BJ (cell line): ENCODE measurements at regions not wholly inside any gene's neighbourhood (a gene's known extent, or its start where the extent isn't known, plus 50 kb on each side); places are given as distances from the start of the nearest gene placed in this dataset.

ENCODE experiments used
- CTCF ChIA-PET: fragments of 350-600 bp; formaldehyde crosslinking; extraction: SDS; loops from one replicate; lab custom pipeline; 2021; ENCODE audit warnings: antibody characterized with exemption, inconsistent platforms; lab: Yijun Ruan, JAX
- POLR2A ChIA-PET: fragments of 300-600 bp; sonication (Branson Sonifier 250); formaldehyde crosslinking; extraction: SDS; loops from one replicate; lab custom pipeline; 2021; ENCODE audit warnings: antibody characterized with exemption; lab: Charles Lee
- DNase-seq: peaks from one replicate; pipeline ENCODE4 v3.0.0-alpha.2; 2011; ENCODE audit warnings: low read depth
- H3K27me3 ChIP-seq: 2 replicates; pipeline ENCODE4 v1.6.0; 2011; ENCODE audit warnings: low read length; ENCODE audit not compliant: control insufficient read depth, insufficient read depth
- H3K36me3 ChIP-seq: 2 replicates; pipeline ENCODE4 v1.5.1; 2011; ENCODE audit warnings: low read length; ENCODE audit not compliant: control insufficient read depth, insufficient read depth
- H3K4me3 ChIP-seq: 2 replicates; pipeline ENCODE4 v1.5.1; 2011; ENCODE audit warnings: low read depth, mild to moderate bottlenecking, control low read depth, low read length
- CTCF ChIP-seq: IDR thresholded peaks from 2 replicates; pipeline ENCODE4 v1.5.1; 2011; ENCODE audit warnings: low read depth, mild to moderate bottlenecking, control low read depth, inconsistent platforms, low read length, moderate library complexity; ENCODE audit not compliant: insufficient read depth

GRCh38 chrX:727738-728621 lies 97.4 kb downstream of the SHOX start:
- DNase-seq: no peak
- Histone ChIP-seq H3K27me3 (no peaks in the 10 kb centered on the region), H3K4me3 (no peak overlapping the region), H3K36me3 (no peaks in the 10 kb centered on the region)
- CTCF ChIA-PET: no interaction called here
- TF ChIP-seq CTCF: peak; percentile 25; the same call in 1 of the 2 replicates
- POLR2A ChIA-PET: no interaction called here

- no peak overlapping the region for H3K4me3 ChIP-seq
- no peaks in the 10 kb centered on the region for H3K36me3 ChIP-seq
- CTCF ChIA-PET: no interaction called here
- POLR2A ChIA-PET: no interaction called here
- no peaks in the 10 kb centered on the region for H3K27me3 ChIP-seq
- TF ChIP-seq CTCF: no peak
- DNase-seq: no peak
Measured at GRCh38 chrX:725971-726370, 95.4 kb downstream of the SHOX start.

- CTCF ChIA-PET: no interaction called here
- no peak for TF ChIP-seq CTCF
- Histone ChIP-seq H3K4me3 (no peak overlapping the region), H3K36me3 (no peaks in the 10 kb centered on the region), H3K27me3 (no peaks in the 10 kb centered on the region)
- POLR2A ChIA-PET: no interaction called here
- no peak for DNase-seq
Measured at GRCh38 chrX:724256-724655, 93.7 kb downstream of the SHOX start.

- ChIA-PET CTCF (no interaction called here), POLR2A (no interaction called here)
- Histone ChIP-seq H3K36me3 (no peaks in the 10 kb centered on the region), H3K27me3 (no peaks in the 10 kb centered on the region), H3K4me3 (no peak overlapping the region)
- DNase-seq: no peak
- no peak for TF ChIP-seq CTCF
Measured at GRCh38 chrX:723781-724180, 93.2 kb downstream of the SHOX start.

- no peak for TF ChIP-seq CTCF
- ChIA-PET POLR2A (no interaction called here), CTCF (no interaction called here)
- Histone ChIP-seq H3K36me3 (no peaks in the 10 kb centered on the region), H3K4me3 (no peak overlapping the region), H3K27me3 (no peaks in the 10 kb centered on the region)
- no peak for DNase-seq
Measured at GRCh38 chrX:721354-721753, 90.8 kb downstream of the SHOX start.
